Embryonic facial prominence (tissue), 1 donor: ENCODE measurements at regions not wholly inside any gene's neighbourhood (a gene's known extent, or its start where the extent isn't known, plus 50 kb on each side); places are given as distances from the start of the nearest gene placed in this dataset.

Source experiments
- DNase-seq: peaks from one replicate; pipeline ENCODE4 v3.0.0-alpha.2; 2016; ENCODE audit errors: extremely low spot score

GRCh38 chr1:195568389-195568788 is 1039.9 kb downstream of the KCNT2 start:
- no peak for DNase-seq

- DNase-seq: no peak
These were observed 1046.2 kb downstream of the KCNT2 start for GRCh38 chr1:195562074-195562473.

- DNase-seq: no peak
These were observed 1058.0 kb downstream of the KCNT2 start for GRCh38 chr1:195550071-195550862.

- DNase-seq: no peak
These were observed 1077.3 kb downstream of the KCNT2 start for GRCh38 chr1:195530961-195531360.

GRCh38 chr1:195529881-195530280 is 1078.4 kb downstream of the KCNT2 start:
- DNase-seq: no peak

GRCh38 chr1:195520757-195521156 is 1087.5 kb downstream of the KCNT2 start:
- no peak for DNase-seq

GRCh38 chr1:195516036-195516435 is 1092.2 kb downstream of the KCNT2 start:
- no peak for DNase-seq

- DNase-seq: no peak
These were observed 1096.7 kb downstream of the KCNT2 start for GRCh38 chr1:195511501-195511900.

GRCh38 chr1:195501118-195501517 is 1107.1 kb downstream of the KCNT2 start:
- no peak for DNase-seq

GRCh38 chr1:195495720-195496635 is 1112.3 kb downstream of the KCNT2 start:
- DNase-seq: no peak

- no peak for DNase-seq
These were observed 1126.1 kb downstream of the KCNT2 start for GRCh38 chr1:195482137-195482536.

GRCh38 chr1:195481293-195481692 is 1126.9 kb downstream of the KCNT2 start:
- no peak for DNase-seq

GRCh38 chr1:195475568-195475967 is 1132.7 kb downstream of the KCNT2 start:
- no peak for DNase-seq

GRCh38 chr1:195472291-195472690 is 1135.9 kb downstream of the KCNT2 start:
- DNase-seq: no peak

GRCh38 chr1:195466639-195467038 is 1141.6 kb downstream of the KCNT2 start:
- DNase-seq: no peak

GRCh38 chr1:195462646-195463045 is 1145.6 kb downstream of the KCNT2 start:
- DNase-seq: no peak

GRCh38 chr1:195462152-195462551 is 1146.1 kb downstream of the KCNT2 start:
- no peak for DNase-seq

- no peak for DNase-seq
These were observed 1149.9 kb downstream of the KCNT2 start for GRCh38 chr1:195458365-195458764.

GRCh38 chr1:195450794-195451193 is 1157.4 kb downstream of the KCNT2 start:
- DNase-seq: no peak

GRCh38 chr1:195439661-195440060 is 1168.6 kb downstream of the KCNT2 start:
- DNase-seq: no peak

GRCh38 chr1:195434566-195435203 is 1173.6 kb downstream of the KCNT2 start:
- no peak for DNase-seq

- no peak for DNase-seq
These were observed 1177.4 kb downstream of the KCNT2 start for GRCh38 chr1:195430826-195431225.
